Gastrocnemius medialis (tissue), 4 donors: ENCODE measurements at regions not wholly inside any gene's neighbourhood (a gene's known extent, or its start where the extent isn't known, plus 50 kb on each side); places are given as distances from the start of the nearest gene placed in this dataset.

Source experiments
- POLR2A ChIP-seq, 2 donors: fragments of 450-650 bp; IDR thresholded peaks; one replicate each; pipeline ENCODE4 v1.6.1; 2017; ENCODE audit warnings: antibody characterized with exemption in 2 of 2, mild to moderate bottlenecking in 2 of 2, moderate library complexity in 2 of 2
- TF ChIP-seq, protein P1 (sequence below), 5 experiments: fragments of 450-650 bp in 3 of 5; fragments of 200-600 bp in 2 of 5; sonication (generic) in 2 of 5; IDR thresholded peaks in 4 of 5; conservative IDR thresholded peaks in 1 of 5; 1 replicate in 4 of 5; 2 replicates in 1 of 5; pipeline ENCODE4 v1.5.1; 2016 to 2019; ENCODE audit warnings: antibody characterized with exemption in 5 of 5, mild to moderate bottlenecking in 3 of 5, moderate library complexity in 3 of 5

DNA sequence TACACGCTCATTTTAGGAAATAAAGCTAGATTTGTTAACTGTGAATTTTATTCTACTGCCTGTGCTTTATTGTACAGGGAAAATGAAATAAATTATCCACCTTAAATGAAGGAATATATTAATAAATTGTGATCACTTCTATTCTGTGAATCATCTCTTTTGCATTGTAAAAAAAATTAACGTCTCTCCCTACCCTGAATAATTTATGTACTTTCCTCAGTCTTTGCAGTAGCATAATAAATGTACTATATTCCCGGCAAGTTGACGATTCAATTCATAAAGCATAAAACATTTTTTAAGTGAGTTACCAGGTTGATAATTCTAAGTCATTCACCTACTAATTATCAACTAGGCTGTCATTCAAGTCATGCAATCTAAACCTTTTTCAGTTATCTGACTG is 1425.3 kb upstream of the CDH9 start:
- TF ChIP-seq POLR2A (IDR thresholded peaks at IDR 0.05) = no peak
- TF ChIP-seq, protein P1, sequence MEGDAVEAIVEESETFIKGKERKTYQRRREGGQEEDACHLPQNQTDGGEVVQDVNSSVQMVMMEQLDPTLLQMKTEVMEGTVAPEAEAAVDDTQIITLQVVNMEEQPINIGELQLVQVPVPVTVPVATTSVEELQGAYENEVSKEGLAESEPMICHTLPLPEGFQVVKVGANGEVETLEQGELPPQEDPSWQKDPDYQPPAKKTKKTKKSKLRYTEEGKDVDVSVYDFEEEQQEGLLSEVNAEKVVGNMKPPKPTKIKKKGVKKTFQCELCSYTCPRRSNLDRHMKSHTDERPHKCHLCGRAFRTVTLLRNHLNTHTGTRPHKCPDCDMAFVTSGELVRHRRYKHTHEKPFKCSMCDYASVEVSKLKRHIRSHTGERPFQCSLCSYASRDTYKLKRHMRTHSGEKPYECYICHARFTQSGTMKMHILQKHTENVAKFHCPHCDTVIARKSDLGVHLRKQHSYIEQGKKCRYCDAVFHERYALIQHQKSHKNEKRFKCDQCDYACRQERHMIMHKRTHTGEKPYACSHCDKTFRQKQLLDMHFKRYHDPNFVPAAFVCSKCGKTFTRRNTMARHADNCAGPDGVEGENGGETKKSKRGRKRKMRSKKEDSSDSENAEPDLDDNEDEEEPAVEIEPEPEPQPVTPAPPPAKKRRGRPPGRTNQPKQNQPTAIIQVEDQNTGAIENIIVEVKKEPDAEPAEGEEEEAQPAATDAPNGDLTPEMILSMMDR (IDR thresholded peaks at IDR 0.05 in 4 of 5, conservative IDR thresholded peaks at IDR 0.05 in 1 of 5) = no peak
